ENCODE measurements at regions not wholly inside any gene's neighbourhood (a gene's known extent, or its start where the extent isn't known, plus 50 kb on each side); places are given as distances from the start of the nearest gene placed in this dataset.

GRCh38 chr22:49148895-49149418, 678.7 kb downstream of the BRD1 start:
- Histone ChIP-seq H3K27me3 (replicated peaks; ENCODE audit: control insufficient read depth, insufficient read depth, low read length, poor library complexity, severe bottlenecking) (no peaks in the 10 kb centered on the region), H3K27ac (ENCODE audit: insufficient read depth, low read length, poor library complexity, severe bottlenecking) (no peak overlapping the region)

DNA sequence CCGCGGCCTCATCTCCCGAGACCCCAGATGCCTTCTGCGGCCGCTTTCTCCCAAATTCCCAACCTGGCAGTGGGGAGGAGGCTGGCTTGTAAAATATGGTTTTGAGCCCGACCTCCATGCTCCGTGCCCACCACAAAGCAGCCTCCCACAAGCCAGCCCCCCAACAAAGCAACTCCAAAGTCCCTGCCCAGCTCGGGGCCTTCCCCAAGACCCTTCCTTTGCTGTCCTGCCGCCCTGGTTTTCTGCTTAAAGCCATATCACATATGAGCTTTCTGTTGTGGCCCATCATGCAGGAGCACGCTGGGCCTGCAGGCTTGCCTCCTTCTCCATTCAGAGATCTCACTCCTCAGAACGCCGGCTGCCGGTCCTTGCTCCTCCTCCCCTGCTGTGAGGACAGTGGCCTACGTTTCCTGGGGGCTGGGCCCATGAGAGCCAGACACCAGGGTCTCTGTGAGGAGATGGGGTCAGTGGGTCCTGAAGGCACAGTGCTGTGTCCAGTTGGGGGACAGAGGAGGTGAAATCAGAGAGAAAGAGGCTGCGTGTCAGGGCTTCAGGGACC, 680.0 kb downstream of the BRD1 start:
- Histone ChIP-seq H3K4me1 (ENCODE audit: control insufficient read depth, insufficient read depth, low read length, poor library complexity, severe bottlenecking) (no peaks in the 10 kb centered on the region), H3K9me3 (ENCODE audit: control insufficient read depth, low read length) (no peaks in the 10 kb centered on the region), H3K4me3 (ENCODE audit: insufficient read depth, low read depth, low read length, poor library complexity, severe bottlenecking) (no peak overlapping the region), H3K36me3 (ENCODE audit: control insufficient read depth, insufficient read depth, low read length) (no peaks in the 10 kb centered on the region), H3K27ac (ENCODE audit: insufficient read depth, low read length, poor library complexity, severe bottlenecking) (no peak overlapping the region), H3K27me3 (replicated peaks; ENCODE audit: control insufficient read depth, insufficient read depth, low read length, poor library complexity, severe bottlenecking) (no peaks in the 10 kb centered on the region)
- no peak for DNase-seq

More at GRCh38 chr22:49148895-49149418, 678.7 kb downstream of the BRD1 start:
- Histone ChIP-seq H3K36me3 (ENCODE audit: control insufficient read depth, insufficient read depth, low read length) (no peaks in the 10 kb centered on the region), H3K4me1 (ENCODE audit: control insufficient read depth, insufficient read depth, low read length, poor library complexity, severe bottlenecking) (no peaks in the 10 kb centered on the region), H3K9me3 (ENCODE audit: control insufficient read depth, low read length) (no peaks in the 10 kb centered on the region), H3K4me3 (ENCODE audit: insufficient read depth, low read depth, low read length, poor library complexity, severe bottlenecking) (no peak overlapping the region)
- no peak for DNase-seq

GRCh38 chr22:49147171-49147570, 680.5 kb downstream of the BRD1 start:
- H3K27me3 ChIP-seq (replicated peaks; ENCODE audit: control insufficient read depth, insufficient read depth, low read length, poor library complexity, severe bottlenecking), result no peaks in the 10 kb centered on the region
- H3K9me3 ChIP-seq (ENCODE audit: control insufficient read depth, low read length), result no peaks in the 10 kb centered on the region
- DNase-seq, result no peak
- H3K4me3 ChIP-seq (ENCODE audit: insufficient read depth, low read depth, low read length, poor library complexity, severe bottlenecking), result no peak overlapping the region
- no peaks in the 10 kb centered on the region for H3K36me3 ChIP-seq (ENCODE audit: control insufficient read depth, insufficient read depth, low read length)
- H3K27ac ChIP-seq (ENCODE audit: insufficient read depth, low read length, poor library complexity, severe bottlenecking), result no peak overlapping the region
- H3K4me1 ChIP-seq (ENCODE audit: control insufficient read depth, insufficient read depth, low read length, poor library complexity, severe bottlenecking), result no peaks in the 10 kb centered on the region

DNA sequence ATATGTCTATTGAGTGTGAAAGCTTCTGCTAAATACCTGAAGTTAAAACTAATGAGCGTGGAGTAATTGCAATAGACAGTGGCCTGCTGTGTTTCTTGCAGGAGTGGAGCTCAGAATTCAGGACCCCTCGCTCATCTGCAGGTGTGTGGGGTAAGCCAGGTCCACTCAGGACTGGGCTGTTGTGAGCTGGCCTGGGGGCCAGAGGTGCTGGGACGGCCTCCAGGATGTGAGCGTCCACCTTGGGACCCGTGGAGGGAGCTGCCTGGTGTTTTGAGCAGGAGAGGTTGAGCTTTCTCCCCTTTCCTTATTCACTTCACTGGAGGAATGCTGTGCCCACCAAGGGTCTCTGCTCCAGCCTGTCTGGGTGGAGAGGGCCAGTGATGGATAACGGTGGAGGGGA, 681.2 kb downstream of the BRD1 start:
- Histone ChIP-seq H3K4me1 (ENCODE audit: control insufficient read depth, insufficient read depth, low read length, poor library complexity, severe bottlenecking) (no peaks in the 10 kb centered on the region), H3K9me3 (ENCODE audit: control insufficient read depth, low read length) (no peaks in the 10 kb centered on the region), H3K27ac (ENCODE audit: insufficient read depth, low read length, poor library complexity, severe bottlenecking) (no peak overlapping the region), H3K27me3 (replicated peaks; ENCODE audit: control insufficient read depth, insufficient read depth, low read length, poor library complexity, severe bottlenecking) (no peaks in the 10 kb centered on the region), H3K36me3 (ENCODE audit: control insufficient read depth, insufficient read depth, low read length) (no peaks in the 10 kb centered on the region), H3K4me3 (ENCODE audit: insufficient read depth, low read depth, low read length, poor library complexity, severe bottlenecking) (no peak overlapping the region)
- DNase-seq, result no peak

DNA sequence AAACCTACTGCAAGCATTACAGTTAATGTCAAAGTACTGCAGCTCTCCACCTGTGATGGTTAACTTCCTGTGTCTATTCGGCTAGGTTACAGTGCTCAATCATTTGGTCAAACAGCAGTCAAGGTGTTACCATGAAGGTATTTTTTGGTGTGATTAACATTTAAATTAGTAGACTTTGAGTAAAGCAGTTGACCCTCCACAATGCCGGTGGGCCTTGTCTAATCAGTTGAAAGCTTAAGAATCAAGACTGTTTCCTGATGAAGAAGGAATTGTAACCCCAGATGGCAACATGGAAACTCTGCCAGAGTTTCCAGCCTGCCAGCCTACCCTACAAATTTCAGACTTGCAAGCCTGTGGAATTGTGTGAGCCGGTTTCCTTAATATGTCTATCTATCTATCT, 683.9 kb downstream of the BRD1 start:
- DNase-seq, result no peak
- Histone ChIP-seq H3K27ac (ENCODE audit: insufficient read depth, low read length, poor library complexity, severe bottlenecking) (no peak overlapping the region), H3K9me3 (ENCODE audit: control insufficient read depth, low read length) (no peaks in the 10 kb centered on the region), H3K36me3 (ENCODE audit: control insufficient read depth, insufficient read depth, low read length) (no peaks in the 10 kb centered on the region), H3K4me3 (ENCODE audit: insufficient read depth, low read depth, low read length, poor library complexity, severe bottlenecking) (no peak overlapping the region), H3K4me1 (ENCODE audit: control insufficient read depth, insufficient read depth, low read length, poor library complexity, severe bottlenecking) (no peaks in the 10 kb centered on the region), H3K27me3 (replicated peaks; ENCODE audit: control insufficient read depth, insufficient read depth, low read length, poor library complexity, severe bottlenecking) (no peaks in the 10 kb centered on the region)

- Histone ChIP-seq H3K4me3 (ENCODE audit: insufficient read depth, low read depth, low read length, poor library complexity, severe bottlenecking) (no peak overlapping the region), H3K27me3 (replicated peaks; ENCODE audit: control insufficient read depth, insufficient read depth, low read length, poor library complexity, severe bottlenecking) (no peaks in the 10 kb centered on the region), H3K4me1 (ENCODE audit: control insufficient read depth, insufficient read depth, low read length, poor library complexity, severe bottlenecking) (no peaks in the 10 kb centered on the region), H3K9me3 (ENCODE audit: control insufficient read depth, low read length) (no peaks in the 10 kb centered on the region), H3K27ac (ENCODE audit: insufficient read depth, low read length, poor library complexity, severe bottlenecking) (no peak overlapping the region), H3K36me3 (ENCODE audit: control insufficient read depth, insufficient read depth, low read length) (no peaks in the 10 kb centered on the region)
- DNase-seq, result no peak
Measured at GRCh38 chr22:49142891-49143290, 684.8 kb downstream of the BRD1 start.

DNA sequence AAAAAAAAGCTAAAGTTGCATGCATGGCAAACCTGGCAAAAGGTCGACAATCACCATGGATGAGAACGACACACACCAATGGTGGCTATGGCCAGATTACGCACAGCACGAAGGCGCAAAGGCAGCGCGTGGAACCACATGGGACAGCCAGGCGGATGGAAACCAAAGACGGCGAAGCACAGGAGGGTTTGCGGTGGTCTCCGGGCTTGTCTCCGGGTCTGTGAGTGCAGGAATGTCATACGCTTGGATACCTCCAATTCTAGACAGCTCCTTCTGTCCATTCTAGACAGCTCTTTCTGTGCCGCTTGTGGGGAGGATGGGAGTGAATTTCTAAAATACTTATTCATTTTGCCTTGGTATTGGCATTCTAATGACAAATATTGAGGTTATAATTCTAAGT, 685.4 kb downstream of the BRD1 start:
- no peaks in the 10 kb centered on the region for H3K36me3 ChIP-seq (ENCODE audit: control insufficient read depth, insufficient read depth, low read length)
- H3K9me3 ChIP-seq (ENCODE audit: control insufficient read depth, low read length), result no peaks in the 10 kb centered on the region
- H3K4me3 ChIP-seq (ENCODE audit: insufficient read depth, low read depth, low read length, poor library complexity, severe bottlenecking), result no peak overlapping the region
- H3K27ac ChIP-seq (ENCODE audit: insufficient read depth, low read length, poor library complexity, severe bottlenecking), result no peak overlapping the region
- no peaks in the 10 kb centered on the region for H3K4me1 ChIP-seq (ENCODE audit: control insufficient read depth, insufficient read depth, low read length, poor library complexity, severe bottlenecking)
- no peaks in the 10 kb centered on the region for H3K27me3 ChIP-seq (replicated peaks; ENCODE audit: control insufficient read depth, insufficient read depth, low read length, poor library complexity, severe bottlenecking)
- no peak for DNase-seq

- H3K4me1 ChIP-seq (ENCODE audit: control insufficient read depth, insufficient read depth, low read length, poor library complexity, severe bottlenecking), result no peaks in the 10 kb centered on the region
- H3K27me3 ChIP-seq (replicated peaks; ENCODE audit: control insufficient read depth, insufficient read depth, low read length, poor library complexity, severe bottlenecking), result no peaks in the 10 kb centered on the region
- H3K9me3 ChIP-seq (ENCODE audit: control insufficient read depth, low read length), result no peaks in the 10 kb centered on the region
- no peak overlapping the region for H3K4me3 ChIP-seq (ENCODE audit: insufficient read depth, low read depth, low read length, poor library complexity, severe bottlenecking)
- DNase-seq, result no peak
- H3K27ac ChIP-seq (ENCODE audit: insufficient read depth, low read length, poor library complexity, severe bottlenecking), result no peak overlapping the region
- H3K36me3 ChIP-seq (ENCODE audit: control insufficient read depth, insufficient read depth, low read length), result no peaks in the 10 kb centered on the region
Measured at GRCh38 chr22:49141761-49142160, 685.9 kb downstream of the BRD1 start.

DNA sequence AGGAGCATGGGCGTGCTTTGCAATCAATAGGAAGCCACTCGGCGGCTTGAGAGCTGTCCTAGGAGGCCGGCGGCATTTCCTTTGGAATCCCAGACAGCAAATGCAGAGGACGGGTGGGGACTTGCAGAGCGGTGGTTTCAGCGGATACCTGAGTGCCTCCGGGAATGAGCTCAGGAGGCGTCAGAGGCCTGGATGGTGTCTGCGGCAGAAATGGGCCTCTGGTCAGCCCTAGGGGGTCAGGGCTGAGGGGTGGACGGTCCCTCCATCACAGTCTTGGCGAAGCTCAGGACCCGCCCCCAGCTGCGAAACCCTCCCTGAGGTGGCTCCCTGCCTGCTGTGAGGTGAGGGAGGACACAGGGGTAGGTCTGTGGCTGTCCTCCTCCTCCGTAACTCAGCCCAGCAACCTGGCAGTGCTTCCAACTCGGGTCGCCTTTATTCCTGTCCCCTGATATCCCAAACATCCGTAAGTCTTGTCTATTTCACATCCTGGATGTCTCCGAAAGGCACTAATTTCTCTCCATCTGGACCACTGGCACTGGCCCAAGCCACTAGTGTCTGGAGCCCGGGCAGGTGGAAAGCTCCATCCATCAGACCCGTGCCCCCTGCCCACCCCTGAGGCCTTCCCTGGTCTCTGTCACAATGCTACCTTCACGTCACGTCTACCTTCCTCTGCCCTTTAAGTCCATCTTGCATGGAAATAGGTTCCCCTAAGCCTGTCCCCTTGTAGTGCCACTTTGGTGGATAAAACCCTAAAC, 686.6 kb downstream of the BRD1 start:
- H3K4me1 ChIP-seq (ENCODE audit: control insufficient read depth, insufficient read depth, low read length, poor library complexity, severe bottlenecking), result no peaks in the 10 kb centered on the region
- H3K4me3 ChIP-seq (ENCODE audit: insufficient read depth, low read depth, low read length, poor library complexity, severe bottlenecking), result no peak overlapping the region
- no peaks in the 10 kb centered on the region for H3K9me3 ChIP-seq (ENCODE audit: control insufficient read depth, low read length)
- H3K27ac ChIP-seq (ENCODE audit: insufficient read depth, low read length, poor library complexity, severe bottlenecking), result no peak overlapping the region
- no peak for DNase-seq
- H3K27me3 ChIP-seq (replicated peaks; ENCODE audit: control insufficient read depth, insufficient read depth, low read length, poor library complexity, severe bottlenecking), result no peaks in the 10 kb centered on the region
- no peaks in the 10 kb centered on the region for H3K36me3 ChIP-seq (ENCODE audit: control insufficient read depth, insufficient read depth, low read length)

- Histone ChIP-seq H3K4me1 (ENCODE audit: control insufficient read depth, insufficient read depth, low read length, poor library complexity, severe bottlenecking) (no peaks in the 10 kb centered on the region), H3K27ac (ENCODE audit: insufficient read depth, low read length, poor library complexity, severe bottlenecking) (no peak overlapping the region), H3K9me3 (ENCODE audit: control insufficient read depth, low read length) (no peaks in the 10 kb centered on the region), H3K27me3 (replicated peaks; ENCODE audit: control insufficient read depth, insufficient read depth, low read length, poor library complexity, severe bottlenecking) (no peaks in the 10 kb centered on the region), H3K4me3 (ENCODE audit: insufficient read depth, low read depth, low read length, poor library complexity, severe bottlenecking) (no peak overlapping the region), H3K36me3 (ENCODE audit: control insufficient read depth, insufficient read depth, low read length) (no peaks in the 10 kb centered on the region)
- DNase-seq, result no peak
Measured at GRCh38 chr22:49139492-49140151, 688.1 kb downstream of the BRD1 start.
